PC-9 (cell line): ENCODE measurements at regions not wholly inside any gene's neighbourhood (a gene's known extent, or its start where the extent isn't known, plus 50 kb on each side); places are given as distances from the start of the nearest gene placed in this dataset.

Source experiments
- EZH2 ChIP-seq: fragments of 200-600 bp; sonication (generic); IDR thresholded peaks from 2 replicates; pipeline ENCODE4 v1.8.0; 2017; ENCODE audit warnings: antibody characterized with exemption, low read depth
- TF ChIP-seq, protein P1 (sequence below): fragments of 200-600 bp; sonication (generic); conservative IDR thresholded peaks from 2 replicates; pipeline ENCODE4 v1.6.1; 2017; ENCODE audit warnings: mixed run types, antibody characterized with exemption, mild to moderate bottlenecking, moderate library complexity

DNA sequence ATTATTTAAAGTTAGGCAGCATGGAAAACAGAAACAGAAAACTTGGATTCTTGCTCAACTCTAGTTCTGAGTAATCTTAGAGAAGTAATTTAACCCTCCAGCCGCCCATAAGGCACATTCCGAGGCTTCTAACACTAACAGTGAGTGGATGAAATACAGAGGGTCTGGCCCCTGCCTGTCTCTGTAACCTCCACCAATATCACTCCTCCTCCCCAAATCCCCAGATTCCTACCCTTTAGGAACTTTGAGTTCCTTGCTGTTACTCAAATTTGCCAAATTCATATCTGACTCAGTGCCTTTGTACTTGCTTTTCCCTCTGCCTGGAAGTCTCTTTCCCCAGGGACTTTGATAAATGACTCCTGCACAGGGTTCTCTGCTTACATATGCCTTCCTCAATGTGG lies 112.5 kb upstream of the TGFBR2 start:
- TF ChIP-seq, protein P1, sequence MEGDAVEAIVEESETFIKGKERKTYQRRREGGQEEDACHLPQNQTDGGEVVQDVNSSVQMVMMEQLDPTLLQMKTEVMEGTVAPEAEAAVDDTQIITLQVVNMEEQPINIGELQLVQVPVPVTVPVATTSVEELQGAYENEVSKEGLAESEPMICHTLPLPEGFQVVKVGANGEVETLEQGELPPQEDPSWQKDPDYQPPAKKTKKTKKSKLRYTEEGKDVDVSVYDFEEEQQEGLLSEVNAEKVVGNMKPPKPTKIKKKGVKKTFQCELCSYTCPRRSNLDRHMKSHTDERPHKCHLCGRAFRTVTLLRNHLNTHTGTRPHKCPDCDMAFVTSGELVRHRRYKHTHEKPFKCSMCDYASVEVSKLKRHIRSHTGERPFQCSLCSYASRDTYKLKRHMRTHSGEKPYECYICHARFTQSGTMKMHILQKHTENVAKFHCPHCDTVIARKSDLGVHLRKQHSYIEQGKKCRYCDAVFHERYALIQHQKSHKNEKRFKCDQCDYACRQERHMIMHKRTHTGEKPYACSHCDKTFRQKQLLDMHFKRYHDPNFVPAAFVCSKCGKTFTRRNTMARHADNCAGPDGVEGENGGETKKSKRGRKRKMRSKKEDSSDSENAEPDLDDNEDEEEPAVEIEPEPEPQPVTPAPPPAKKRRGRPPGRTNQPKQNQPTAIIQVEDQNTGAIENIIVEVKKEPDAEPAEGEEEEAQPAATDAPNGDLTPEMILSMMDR: no peak
- no peak for TF ChIP-seq EZH2
